HEK293 (cell line): ENCODE measurements at regions not wholly inside any gene's neighbourhood (a gene's known extent, or its start where the extent isn't known, plus 50 kb on each side); places are given as distances from the start of the nearest gene placed in this dataset.

Source experiments
- CTCF ChIP-seq: fragments of 450-650 bp; formaldehyde crosslinking; IDR thresholded peaks from 2 replicates; pipeline ENCODE4 v1.5.1; 2016; ENCODE audit warnings: missing biosample characterization, missing genetic modification characterization
- GLIS1 ChIP-seq: fragments of 450-650 bp; formaldehyde crosslinking; IDR thresholded peaks from 2 replicates; pipeline ENCODE4 v1.5.1; 2016; ENCODE audit warnings: missing biosample characterization, missing genetic modification characterization
- GLIS2 ChIP-seq: fragments of 450-650 bp; formaldehyde crosslinking; IDR thresholded peaks from 2 replicates; pipeline ENCODE4 v1.5.1; 2016; ENCODE audit warnings: missing biosample characterization, missing genetic modification characterization
- HOXA7 ChIP-seq: sonication (generic); formaldehyde crosslinking; IDR thresholded peaks from 2 replicates; pipeline ENCODE4 v1.8.1; 2022; ENCODE audit warnings: missing genetic modification reagents, borderline replicate concordance
- KLF1 ChIP-seq: fragments of 450-650 bp; formaldehyde crosslinking; IDR thresholded peaks from 2 replicates; pipeline ENCODE4 v1.5.1; 2016; ENCODE audit warnings: missing biosample characterization, missing genetic modification characterization
- KLF7 ChIP-seq: fragments of 450-650 bp; formaldehyde crosslinking; IDR thresholded peaks from 2 replicates; pipeline ENCODE4 v1.5.1; 2016; ENCODE audit warnings: missing biosample characterization, missing genetic modification characterization, borderline replicate concordance
- OVOL3 ChIP-seq: fragments of 450-650 bp; formaldehyde crosslinking; IDR thresholded peaks from 2 replicates; pipeline ENCODE4 v1.5.1; 2016; ENCODE audit warnings: missing biosample characterization, missing genetic modification characterization
- PRDM4 ChIP-seq: fragments of 450-650 bp; formaldehyde crosslinking; IDR thresholded peaks from 2 replicates; pipeline ENCODE4 v1.5.1; 2017; ENCODE audit warnings: missing biosample characterization, missing genetic modification characterization
- REST ChIP-seq: fragments of 450-650 bp; formaldehyde crosslinking; IDR thresholded peaks from 2 replicates; pipeline ENCODE4 v1.5.1; 2016; ENCODE audit warnings: missing biosample characterization, missing genetic modification characterization
- TRIM28 ChIP-seq: IDR thresholded peaks from 2 replicates; pipeline ENCODE4 v1.6.1; 2011; ENCODE audit warnings: low read length, control low read depth, borderline replicate concordance
- ZBTB8A ChIP-seq: fragments of 450-650 bp; formaldehyde crosslinking; IDR thresholded peaks from 2 replicates; pipeline ENCODE4 v1.5.1; 2016; ENCODE audit warnings: missing biosample characterization, missing genetic modification characterization
- ZNF140 ChIP-seq: fragments of 450-650 bp; formaldehyde crosslinking; IDR thresholded peaks from 2 replicates; pipeline ENCODE4 v1.5.1; 2016; ENCODE audit warnings: missing biosample characterization, missing genetic modification characterization
- ZNF23 ChIP-seq: fragments of 450-650 bp; formaldehyde crosslinking; IDR thresholded peaks from 2 replicates; pipeline ENCODE4 v1.5.1; 2016; ENCODE audit warnings: missing biosample characterization, missing genetic modification characterization, borderline replicate concordance
- ZNF366 ChIP-seq: fragments of 450-650 bp; formaldehyde crosslinking; conservative IDR thresholded peaks from 2 replicates; pipeline ENCODE4 v1.5.1; 2016; ENCODE audit warnings: missing biosample characterization, missing genetic modification characterization
- ZNF391 ChIP-seq: fragments of 450-650 bp; formaldehyde crosslinking; IDR thresholded peaks from 2 replicates; pipeline ENCODE4 v1.5.1; 2016; ENCODE audit warnings: low read depth, missing biosample characterization, missing genetic modification characterization, borderline replicate concordance
- ZNF433 ChIP-seq: fragments of 450-650 bp; formaldehyde crosslinking; IDR thresholded peaks from 2 replicates; pipeline ENCODE4 v1.5.1; 2016; ENCODE audit warnings: missing biosample characterization, missing genetic modification characterization, low read depth
- ZNF518A ChIP-seq: fragments of 450-650 bp; formaldehyde crosslinking; conservative IDR thresholded peaks from 2 replicates; pipeline ENCODE4 v1.5.1; 2016; ENCODE audit warnings: low read depth, missing biosample characterization, missing genetic modification characterization
- ZNF580 ChIP-seq: fragments of 450-650 bp; formaldehyde crosslinking; IDR thresholded peaks from 2 replicates; pipeline ENCODE4 v1.5.1; 2016; ENCODE audit warnings: missing biosample characterization, missing genetic modification characterization
- ZNF677 ChIP-seq: fragments of 450-650 bp; IDR thresholded peaks from 2 replicates; pipeline ENCODE4 v1.5.0; 2018; ENCODE audit warnings: missing biosample characterization, mild to moderate bottlenecking, missing genetic modification characterization, moderate library complexity
- ZNF792 ChIP-seq: fragments of 450-650 bp; formaldehyde crosslinking; IDR thresholded peaks from 2 replicates; pipeline ENCODE4 v1.5.1; 2016; ENCODE audit warnings: missing biosample characterization, missing genetic modification characterization
- ZSCAN18 ChIP-seq: fragments of 450-650 bp; formaldehyde crosslinking; IDR thresholded peaks from 2 replicates; pipeline ENCODE4 v1.5.1; 2016; ENCODE audit warnings: missing biosample characterization, missing genetic modification characterization
- ZSCAN23 ChIP-seq: fragments of 450-650 bp; formaldehyde crosslinking; IDR thresholded peaks from 2 replicates; pipeline ENCODE4 v1.5.1; 2016; ENCODE audit warnings: missing biosample characterization, missing genetic modification characterization

GRCh38 chr10:78302989-78303854, 269.6 kb downstream of the RPS24 start (continued):
- no peak for TF ChIP-seq PRDM4 (tag by site-specific recombination)
- TF ChIP-seq KLF1 (tag by site-specific recombination) = peak; percentile 73
- TF ChIP-seq ZNF366 (tag by site-specific recombination) = peak; percentile 40
- no peak for TF ChIP-seq ZNF433 (tag by site-specific recombination)
- TF ChIP-seq ZNF518A (tag by site-specific recombination) = no peak
- TF ChIP-seq CTCF (tag by site-specific recombination) = peak; percentile 92
- no peak for TF ChIP-seq ZSCAN18 (tag by site-specific recombination)
- peak; percentile 74; the same call in 1 of the 2 replicates for TF ChIP-seq ZNF391 (tag by site-specific recombination)
- peak; percentile 41; the same call in 1 of the 2 replicates for TF ChIP-seq KLF7 (tag by site-specific recombination)
- TF ChIP-seq ZNF140 (tag by site-specific recombination) = 0 out of 2 replicates have a peak, but pooled peaks have one; percentile 16
- peak; percentile 75 for TF ChIP-seq ZBTB8A (tag by site-specific recombination)
- no peak for TF ChIP-seq ZNF792
- no peak for TF ChIP-seq HOXA7 (CRISPR knock-in tag)
- TF ChIP-seq ZSCAN23 (tag by site-specific recombination) = 0 out of 2 replicates have a peak, but pooled peaks have one; percentile 20
- 0 out of 2 replicates have a peak, but pooled peaks have one; percentile 37 for TF ChIP-seq REST (tag by site-specific recombination)
- TF ChIP-seq ZNF580 (tag by site-specific recombination) = no peak
- TF ChIP-seq ZNF677 (tag by site-specific recombination) = no peak
- peak; percentile 86 for TF ChIP-seq GLIS1 (tag by site-specific recombination)
- TF ChIP-seq ZNF23 = no peak
- TF ChIP-seq TRIM28 = no peak
- TF ChIP-seq OVOL3 (tag by site-specific recombination) = no peak
- peak; percentile 81 for TF ChIP-seq GLIS2
